ENCODE measurements at regions not wholly inside any gene's neighbourhood (a gene's known extent, or its start where the extent isn't known, plus 50 kb on each side); places are given as distances from the start of the nearest gene placed in this dataset.

GRCh38 chr16:79847101-79847500 is 246.6 kb upstream of the MAF start:
- ChIA-PET POLR2A (no interaction called here), CTCF (no interaction called here)
- Histone ChIP-seq H3K4me1 (ENCODE audit: control insufficient read depth in 2 of 2, insufficient read depth in 2 of 2, low read length in 2 of 2) (no peaks in the 10 kb centered on the region), H3K27me3 (ENCODE audit: control insufficient read depth in 2 of 2, insufficient read depth in 2 of 2, low read length in 2 of 2) (no peaks in the 10 kb centered on the region), H3K9me3 (ENCODE audit: control insufficient read depth in 2 of 3, low read length in 3 of 3) (no peaks in the 10 kb centered on the region), H3K27ac (ENCODE audit: low read depth, low read length) (no peak overlapping the region), H3K36me3 (ENCODE audit: control insufficient read depth in 2 of 3, insufficient read depth in 3 of 3, low read length in 3 of 3) (no peaks in the 10 kb centered on the region), H3K4me3 (ENCODE audit: low read length) (no peak overlapping the region)
- Mint-ChIP-seq H3K4me3 (no peak overlapping the region), H3K27ac (no peak overlapping the region), H3K4me1 (peaks cover 0 to 38% (median 5%) of the 10 kb centered on the region in 7 donors), H3K36me3 (peaks cover 0 to 2% (median 0%) of the 10 kb centered on the region in 5 donors), H3K27me3 (peaks cover 0 to 10% (median 0%) of the 10 kb centered on the region in 5 donors), H3K9me3 (peaks cover 0 to 11% (median 0%) of the 10 kb centered on the region in 11 donors)
- no peak for DNase-seq
- no peak for ATAC-seq
- intact Hi-C loops (cut with micrococcal nuclease) = no loop called here

GRCh38 chr16:79845734-79846135 is 245.2 kb upstream of the MAF start:
- Histone ChIP-seq H3K9me3 (ENCODE audit: control insufficient read depth in 2 of 3, low read length in 3 of 3) (no peaks in the 10 kb centered on the region), H3K4me1 (ENCODE audit: control insufficient read depth in 2 of 2, insufficient read depth in 2 of 2, low read length in 2 of 2) (no peaks in the 10 kb centered on the region), H3K36me3 (ENCODE audit: control insufficient read depth in 2 of 3, insufficient read depth in 3 of 3, low read length in 3 of 3) (no peaks in the 10 kb centered on the region), H3K4me3 (ENCODE audit: low read length) (no peak overlapping the region), H3K27me3 (ENCODE audit: control insufficient read depth in 2 of 2, insufficient read depth in 2 of 2, low read length in 2 of 2) (no peaks in the 10 kb centered on the region), H3K27ac (ENCODE audit: low read depth, low read length) (no peak overlapping the region)
- peak overlapping the region in 1 of 9 donors; percentile 80 for H3K27ac Mint-ChIP-seq
- DNase-seq = no peak
- H3K4me1 Mint-ChIP-seq = peaks cover 0 to 38% (median 5%) of the 10 kb centered on the region in 7 donors
- H3K36me3 Mint-ChIP-seq = peaks cover 0 to 2% (median 0%) of the 10 kb centered on the region in 5 donors
- ChIA-PET CTCF (no interaction called here), POLR2A (no interaction called here)
- peaks cover 0 to 8% (median 0%) of the 10 kb centered on the region in 11 donors for H3K9me3 Mint-ChIP-seq
- intact Hi-C loops (cut with micrococcal nuclease) = no loop called here
- H3K27me3 Mint-ChIP-seq = peaks cover 0 to 7% (median 3%) of the 10 kb centered on the region in 5 donors
- no peak for ATAC-seq
- peak overlapping the region in 1 of 10 donors; percentile 68 for H3K4me3 Mint-ChIP-seq

GRCh38 chr16:79845033-79845733 is 244.6 kb upstream of the MAF start:
- Mint-ChIP-seq H3K27ac (peak overlapping the region in 2 of 9 donors; percentile 4 to 80), H3K4me3 (peak overlapping the region in 1 of 10 donors; percentile 68), H3K4me1 (peaks cover 0 to 38% (median 5%) of the 10 kb centered on the region in 7 donors), H3K27me3 (peaks cover 0 to 6% (median 3%) of the 10 kb centered on the region in 5 donors), H3K9me3 (peaks cover 0 to 8% (median 0%) of the 10 kb centered on the region in 11 donors), H3K36me3 (peaks cover 0 to 2% (median 0%) of the 10 kb centered on the region in 5 donors)
- no peak for DNase-seq
- intact Hi-C loops (cut with micrococcal nuclease) = no loop called here
- POLR2A ChIA-PET = no interaction called here
- Histone ChIP-seq H3K4me1 (ENCODE audit: control insufficient read depth in 2 of 2, insufficient read depth in 2 of 2, low read length in 2 of 2) (no peaks in the 10 kb centered on the region), H3K36me3 (ENCODE audit: control insufficient read depth in 2 of 3, insufficient read depth in 3 of 3, low read length in 3 of 3) (no peaks in the 10 kb centered on the region), H3K27ac (ENCODE audit: low read depth, low read length) (no peak overlapping the region), H3K4me3 (ENCODE audit: low read length) (no peak overlapping the region), H3K9me3 (ENCODE audit: control insufficient read depth in 2 of 3, low read length in 3 of 3) (no peaks in the 10 kb centered on the region), H3K27me3 (ENCODE audit: control insufficient read depth in 2 of 2, insufficient read depth in 2 of 2, low read length in 2 of 2) (no peaks in the 10 kb centered on the region)
- CTCF ChIA-PET = no interaction called here
- no peak for ATAC-seq

- POLR2A ChIA-PET = no interaction called here
- Mint-ChIP-seq H3K27me3 (peaks cover 0 to 10% (median 3%) of the 10 kb centered on the region in 5 donors), H3K9me3 (peaks cover 0 to 8% (median 0%) of the 10 kb centered on the region in 11 donors), H3K4me3 (peak overlapping the region in 1 of 10 donors; percentile 68), H3K36me3 (peaks cover 0 to 2% (median 0%) of the 10 kb centered on the region in 5 donors), H3K27ac (peak overlapping the region in 1 of 9 donors; percentile 80), H3K4me1 (peaks cover 0 to 36% (median 5%) of the 10 kb centered on the region in 7 donors)
- no peak for DNase-seq
- intact Hi-C loops (cut with micrococcal nuclease) = no loop called here
- CTCF ChIA-PET = no interaction called here
- H3K4me3 ChIP-seq (ENCODE audit: low read length) = no peak overlapping the region
- no peak for ATAC-seq
- H3K9me3 ChIP-seq (ENCODE audit: control insufficient read depth in 2 of 3, low read length in 3 of 3) = no peaks in the 10 kb centered on the region
- H3K27ac ChIP-seq (ENCODE audit: low read depth, low read length) = no peak overlapping the region
- no peaks in the 10 kb centered on the region for H3K4me1 ChIP-seq (ENCODE audit: control insufficient read depth in 2 of 2, insufficient read depth in 2 of 2, low read length in 2 of 2)
- no peaks in the 10 kb centered on the region for H3K27me3 ChIP-seq (ENCODE audit: control insufficient read depth in 2 of 2, insufficient read depth in 2 of 2, low read length in 2 of 2)
- no peaks in the 10 kb centered on the region for H3K36me3 ChIP-seq (ENCODE audit: control insufficient read depth in 2 of 3, insufficient read depth in 3 of 3, low read length in 3 of 3)
Observed at GRCh38 chr16:79844603-79845002, 244.1 kb upstream of the MAF start.

GRCh38 chr16:79843631-79844043 is 243.1 kb upstream of the MAF start:
- Histone ChIP-seq H3K4me3 (ENCODE audit: low read length) (no peak overlapping the region), H3K4me1 (ENCODE audit: control insufficient read depth in 2 of 2, insufficient read depth in 2 of 2, low read length in 2 of 2) (no peaks in the 10 kb centered on the region), H3K9me3 (ENCODE audit: control insufficient read depth in 2 of 3, low read length in 3 of 3) (no peaks in the 10 kb centered on the region), H3K27me3 (ENCODE audit: control insufficient read depth in 2 of 2, insufficient read depth in 2 of 2, low read length in 2 of 2) (no peaks in the 10 kb centered on the region), H3K27ac (ENCODE audit: low read depth, low read length) (no peak overlapping the region), H3K36me3 (ENCODE audit: control insufficient read depth in 2 of 3, insufficient read depth in 3 of 3, low read length in 3 of 3) (no peaks in the 10 kb centered on the region)
- H3K4me3 Mint-ChIP-seq = no peak overlapping the region
- H3K4me1 Mint-ChIP-seq = peaks cover 0 to 32% (median 5%) of the 10 kb centered on the region in 7 donors
- peaks cover 0 to 12% (median 3%) of the 10 kb centered on the region in 5 donors for H3K27me3 Mint-ChIP-seq
- ATAC-seq = no peak
- no peak overlapping the region for H3K27ac Mint-ChIP-seq
- no peak for DNase-seq
- intact Hi-C loops (cut with micrococcal nuclease) = no loop called here
- H3K9me3 Mint-ChIP-seq = peaks cover 0 to 8% (median 0%) of the 10 kb centered on the region in 11 donors
- POLR2A ChIA-PET = no interaction called here
- CTCF ChIA-PET = no interaction called here
- peaks cover 0 to 2% (median 0%) of the 10 kb centered on the region in 5 donors for H3K36me3 Mint-ChIP-seq

GRCh38 chr16:79843145-79843544 is 242.6 kb upstream of the MAF start:
- CTCF ChIA-PET = no interaction called here
- POLR2A ChIA-PET = no interaction called here
- DNase-seq = no peak
- Mint-ChIP-seq H3K27ac (no peak overlapping the region), H3K4me1 (peaks cover 0 to 32% (median 5%) of the 10 kb centered on the region in 7 donors), H3K4me3 (no peak overlapping the region), H3K27me3 (peaks cover 0 to 12% (median 3%) of the 10 kb centered on the region in 5 donors), H3K36me3 (peaks cover 0 to 2% (median 0%) of the 10 kb centered on the region in 5 donors), H3K9me3 (peaks cover 0 to 8% (median 0%) of the 10 kb centered on the region in 11 donors)
- Histone ChIP-seq H3K4me1 (ENCODE audit: control insufficient read depth in 2 of 2, insufficient read depth in 2 of 2, low read length in 2 of 2) (no peaks in the 10 kb centered on the region), H3K27ac (ENCODE audit: low read depth, low read length) (no peak overlapping the region), H3K4me3 (ENCODE audit: low read length) (no peak overlapping the region), H3K27me3 (ENCODE audit: control insufficient read depth in 2 of 2, insufficient read depth in 2 of 2, low read length in 2 of 2) (no peaks in the 10 kb centered on the region), H3K9me3 (ENCODE audit: control insufficient read depth in 2 of 3, low read length in 3 of 3) (no peaks in the 10 kb centered on the region), H3K36me3 (ENCODE audit: control insufficient read depth in 2 of 3, insufficient read depth in 3 of 3, low read length in 3 of 3) (no peaks in the 10 kb centered on the region)
- ATAC-seq = no peak
- intact Hi-C loops (cut with micrococcal nuclease) = no loop called here

GRCh38 chr16:79842197-79842596 is 241.7 kb upstream of the MAF start:
- ChIA-PET CTCF (no interaction called here), POLR2A (no interaction called here)
- no peak overlapping the region for H3K4me3 ChIP-seq (ENCODE audit: low read length)
- no peak overlapping the region for H3K27ac ChIP-seq (ENCODE audit: low read depth, low read length)
- H3K9me3 ChIP-seq (ENCODE audit: control insufficient read depth in 2 of 3, low read length in 3 of 3) = no peaks in the 10 kb centered on the region
- H3K27me3 ChIP-seq (ENCODE audit: control insufficient read depth in 2 of 2, insufficient read depth in 2 of 2, low read length in 2 of 2) = no peaks in the 10 kb centered on the region
- Mint-ChIP-seq H3K4me3 (no peak overlapping the region), H3K9me3 (peaks cover 0 to 8% (median 0%) of the 10 kb centered on the region in 11 donors), H3K27ac (no peak overlapping the region), H3K4me1 (peaks cover 0 to 32% (median 5%) of the 10 kb centered on the region in 7 donors), H3K27me3 (peaks cover 0 to 6% (median 3%) of the 10 kb centered on the region in 5 donors), H3K36me3 (peaks cover 0 to 2% (median 0%) of the 10 kb centered on the region in 5 donors)
- DNase-seq (no peak), ATAC-seq (no peak)
- no peaks in the 10 kb centered on the region for H3K36me3 ChIP-seq (ENCODE audit: control insufficient read depth in 2 of 3, insufficient read depth in 3 of 3, low read length in 3 of 3)
- no peaks in the 10 kb centered on the region for H3K4me1 ChIP-seq (ENCODE audit: control insufficient read depth in 2 of 2, insufficient read depth in 2 of 2, low read length in 2 of 2)
- intact Hi-C loops (cut with micrococcal nuclease) = no loop called here

Measured in naive thymus-derived CD4-positive, alpha-beta T cell (primary cell).